ENCODE measurements at regions not wholly inside any gene's neighbourhood (a gene's known extent, or its start where the extent isn't known, plus 50 kb on each side); places are given as distances from the start of the nearest gene placed in this dataset.
"Not testable (repeated sequence)": the region's sequence is repeated elsewhere in the genome, so short reads cannot be mapped to it uniquely, and the experiment has no call there.

GRCh38 chr12:20050221-20050620, 318.1 kb upstream of the PDE3A start:
- DNase-seq (no peak), ATAC-seq (no peak)
- 39% methylated on average over 3 of the region's 3 CpGs for WGBS
- H3K4me1 ChIP-seq (ENCODE audit: control insufficient read depth, insufficient read depth, low read length), result no peaks in the 10 kb centered on the region
- no peak overlapping the region for H3K4me3 ChIP-seq (ENCODE audit: low read length)
- intact Hi-C loops (cut with DNase I), result no loop called here
- no peak overlapping the region for H3K27ac ChIP-seq (ENCODE audit: low read length)
- no peaks in the 10 kb centered on the region for H3K9me3 ChIP-seq (ENCODE audit: control insufficient read depth, low read length)
- no peaks in the 10 kb centered on the region for H3K27me3 ChIP-seq (ENCODE audit: control insufficient read depth, insufficient read depth)

- intact Hi-C loops (cut with DNase I), result no loop called here
- Histone ChIP-seq H3K4me1 (ENCODE audit: control insufficient read depth, insufficient read depth, low read length) (no peaks in the 10 kb centered on the region), H3K27me3 (ENCODE audit: control insufficient read depth, insufficient read depth) (no peaks in the 10 kb centered on the region), H3K4me3 (ENCODE audit: low read length) (no peak overlapping the region), H3K9me3 (ENCODE audit: control insufficient read depth, low read length) (no peaks in the 10 kb centered on the region), H3K27ac (ENCODE audit: low read length) (no peak overlapping the region)
- 94% methylated on average over 1 of the region's 1 CpG for WGBS
- no peak for DNase-seq
- ATAC-seq, result no peak
Observed at GRCh38 chr12:20053782-20054181, 314.6 kb upstream of the PDE3A start.

- 51% methylated on average over 3 of the region's 3 CpGs for WGBS
- DNase-seq, result no peak
- Histone ChIP-seq H3K4me3 (ENCODE audit: low read length) (no peak overlapping the region), H3K27me3 (ENCODE audit: control insufficient read depth, insufficient read depth) (no peaks in the 10 kb centered on the region), H3K27ac (ENCODE audit: low read length) (no peak overlapping the region), H3K4me1 (ENCODE audit: control insufficient read depth, insufficient read depth, low read length) (no peaks in the 10 kb centered on the region), H3K9me3 (ENCODE audit: control insufficient read depth, low read length) (no peaks in the 10 kb centered on the region)
- intact Hi-C loops (cut with DNase I), result no loop called here
- ATAC-seq, result no peak
Observed at GRCh38 chr12:20055856-20056255, 312.5 kb upstream of the PDE3A start.

GRCh38 chr12:20057398-20057797, 310.9 kb upstream of the PDE3A start:
- DNase-seq, result no peak
- H3K4me3 ChIP-seq (ENCODE audit: low read length), result no peak overlapping the region
- ATAC-seq, result no peak
- no peaks in the 10 kb centered on the region for H3K27me3 ChIP-seq (ENCODE audit: control insufficient read depth, insufficient read depth)
- intact Hi-C loops (cut with DNase I), result no loop called here
- H3K27ac ChIP-seq (ENCODE audit: low read length), result no peak overlapping the region
- no peaks in the 10 kb centered on the region for H3K4me1 ChIP-seq (ENCODE audit: control insufficient read depth, insufficient read depth, low read length)
- H3K9me3 ChIP-seq (ENCODE audit: control insufficient read depth, low read length), result no peaks in the 10 kb centered on the region
- 75% methylated on average over 5 of the region's 5 CpGs for WGBS

- no peak for DNase-seq
- Histone ChIP-seq H3K27ac (ENCODE audit: low read length) (no peak overlapping the region), H3K4me1 (ENCODE audit: control insufficient read depth, insufficient read depth, low read length) (no peaks in the 10 kb centered on the region), H3K4me3 (ENCODE audit: low read length) (no peak overlapping the region), H3K9me3 (ENCODE audit: control insufficient read depth, low read length) (no peaks in the 10 kb centered on the region), H3K27me3 (ENCODE audit: control insufficient read depth, insufficient read depth) (no peaks in the 10 kb centered on the region)
- ATAC-seq, result no peak
- WGBS, result 63% methylated on average over 6 of the region's 6 CpGs
- intact Hi-C loops (cut with DNase I), result no loop called here
Observed at GRCh38 chr12:20063116-20063515, 305.2 kb upstream of the PDE3A start.

- H3K4me1 ChIP-seq (ENCODE audit: control insufficient read depth, insufficient read depth, low read length), result no peaks in the 10 kb centered on the region
- ATAC-seq (peak; percentile 86 to 89), DNase-seq (peak in 1 of 3 donors; percentile 45)
- intact Hi-C loops (cut with DNase I), result no loop called here
- WGBS, result 23% methylated on average over 3 of the region's 3 CpGs
- no peaks in the 10 kb centered on the region for H3K27me3 ChIP-seq (ENCODE audit: control insufficient read depth, insufficient read depth)
- no peak overlapping the region for H3K4me3 ChIP-seq (ENCODE audit: low read length)
- H3K27ac ChIP-seq (ENCODE audit: low read length), result no peak overlapping the region
- no peaks in the 10 kb centered on the region for H3K9me3 ChIP-seq (ENCODE audit: control insufficient read depth, low read length)
Observed at GRCh38 chr12:20077618-20078017, 290.7 kb upstream of the PDE3A start.

GRCh38 chr12:20089077-20089476, 279.3 kb upstream of the PDE3A start:
- 90% methylated on average over 6 of the region's 6 CpGs for WGBS
- Histone ChIP-seq H3K4me1 (ENCODE audit: control insufficient read depth, insufficient read depth, low read length) (no peaks in the 10 kb centered on the region), H3K27ac (ENCODE audit: low read length) (no peak overlapping the region), H3K4me3 (ENCODE audit: low read length) (no peak overlapping the region), H3K9me3 (ENCODE audit: control insufficient read depth, low read length) (no peaks in the 10 kb centered on the region), H3K27me3 (ENCODE audit: control insufficient read depth, insufficient read depth) (no peaks in the 10 kb centered on the region)
- DNase-seq (no peak), ATAC-seq (no peak)
- intact Hi-C loops (cut with DNase I), result no loop called here

- H3K4me1 ChIP-seq (ENCODE audit: control insufficient read depth, insufficient read depth, low read length); H3K27me3 ChIP-seq (ENCODE audit: control insufficient read depth, insufficient read depth); H3K27ac ChIP-seq (ENCODE audit: low read length); H3K9me3 ChIP-seq (ENCODE audit: control insufficient read depth, low read length); ATAC-seq; intact Hi-C loops (cut with DNase I); H3K4me3 ChIP-seq (ENCODE audit: low read length): not testable (repeated sequence)
- 91% methylated on average over 32 of the region's 32 CpGs for WGBS
- peak in 2 of 3 donors; percentile 30 to 50 for DNase-seq
Observed at GRCh38 chr12:20093190-20093810, 275.0 kb upstream of the PDE3A start.

- Histone ChIP-seq H3K9me3 (ENCODE audit: control insufficient read depth, low read length) (no peaks in the 10 kb centered on the region), H3K4me3 (ENCODE audit: low read length) (no peak overlapping the region), H3K27ac (ENCODE audit: low read length) (no peak overlapping the region), H3K4me1 (ENCODE audit: control insufficient read depth, insufficient read depth, low read length) (no peaks in the 10 kb centered on the region), H3K27me3 (ENCODE audit: control insufficient read depth, insufficient read depth) (no peaks in the 10 kb centered on the region)
- DNase-seq (no peak), ATAC-seq (no peak)
- WGBS, result 86% methylated on average over 6 of the region's 6 CpGs
- intact Hi-C loops (cut with DNase I), result no loop called here
Observed at GRCh38 chr12:20096430-20096829, 271.9 kb upstream of the PDE3A start.

- 36% methylated on average over 2 of the region's 2 CpGs for WGBS
- no peaks in the 10 kb centered on the region for H3K9me3 ChIP-seq (ENCODE audit: control insufficient read depth, low read length)
- intact Hi-C loops (cut with DNase I), result no loop called here
- no peak overlapping the region for H3K27ac ChIP-seq (ENCODE audit: low read length)
- DNase-seq (no peak), ATAC-seq (peak in 1 of 2 donors; percentile 32)
- H3K4me1 ChIP-seq (ENCODE audit: control insufficient read depth, insufficient read depth, low read length), result no peaks in the 10 kb centered on the region
- no peaks in the 10 kb centered on the region for H3K27me3 ChIP-seq (ENCODE audit: control insufficient read depth, insufficient read depth)
- no peak overlapping the region for H3K4me3 ChIP-seq (ENCODE audit: low read length)
Observed at GRCh38 chr12:20097626-20098025, 270.7 kb upstream of the PDE3A start.

- intact Hi-C loops (cut with DNase I), result no loop called here
- Histone ChIP-seq H3K9me3 (ENCODE audit: control insufficient read depth, low read length) (no peaks in the 10 kb centered on the region), H3K4me1 (ENCODE audit: control insufficient read depth, insufficient read depth, low read length) (no peaks in the 10 kb centered on the region), H3K4me3 (ENCODE audit: low read length) (no peak overlapping the region), H3K27me3 (ENCODE audit: control insufficient read depth, insufficient read depth) (no peaks in the 10 kb centered on the region), H3K27ac (ENCODE audit: low read length) (no peak overlapping the region)
- ATAC-seq, result no peak
- WGBS, result 82% methylated on average over 5 of the region's 5 CpGs
- no peak for DNase-seq
Observed at GRCh38 chr12:20099395-20100183, 268.7 kb upstream of the PDE3A start.
